PC-3 (cell line): ENCODE measurements at regions not wholly inside any gene's neighbourhood (a gene's known extent, or its start where the extent isn't known, plus 50 kb on each side); places are given as distances from the start of the nearest gene placed in this dataset.

Experiments used
- CTCF ChIP-seq: fragments of 300-600 bp; sonication (generic); conservative IDR thresholded peaks from 2 replicates; pipeline ENCODE4 v1.5.1; 2017; ENCODE audit warnings: antibody characterized with exemption, low read depth, mild to moderate bottlenecking, low read length
- EZH2 ChIP-seq: fragments of 300-600 bp; sonication (generic); IDR thresholded peaks from one replicate; pipeline ENCODE4 v1.6.1; 2017; ENCODE audit warnings: antibody characterized with exemption, mild to moderate bottlenecking, low read length; ENCODE audit not compliant: unreplicated experiment
- EZH2phosphoT487 ChIP-seq: fragments of 300-600 bp; sonication (generic); IDR thresholded peaks from 2 replicates; pipeline ENCODE4 v1.6.1; 2018; ENCODE audit warnings: mild to moderate bottlenecking, antibody characterized with exemption, low read length, borderline replicate concordance

DNA sequence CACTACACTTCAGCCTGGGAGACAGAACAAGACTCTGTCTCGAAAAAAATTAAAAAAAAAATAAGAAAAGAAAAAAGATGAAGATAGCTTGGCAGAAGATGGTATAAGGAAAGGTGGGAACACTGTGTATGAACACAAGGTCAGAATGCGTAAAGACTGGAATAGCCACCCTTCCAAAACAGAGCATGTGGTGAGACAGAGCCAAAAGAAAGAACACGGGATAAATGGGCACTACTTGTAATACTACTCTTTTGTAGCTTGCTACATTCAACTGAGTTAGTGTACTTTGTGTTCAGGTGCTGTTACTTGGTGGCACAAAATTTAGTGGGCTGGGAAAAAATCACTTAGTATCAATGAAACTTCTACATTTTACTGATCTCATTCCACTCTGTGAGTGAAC is 628.6 kb upstream of the KIRREL3 start:
- TF ChIP-seq CTCF (no peak), EZH2 (no peak), EZH2phosphoT487 (no peak)
